Caco-2 (cell line): ENCODE measurements at regions not wholly inside any gene's neighbourhood (a gene's known extent, or its start where the extent isn't known, plus 50 kb on each side); places are given as distances from the start of the nearest gene placed in this dataset.

Experiments used
- BruUV-seq: library from RNA; stranded (reverse); fragments of 400-500 nt; replicated peaks from 2 replicates; lab custom pipeline; 2021; lab: Mats Ljungman, UMichigan
- CTCF ChIA-PET: fragments of 300-600 bp; sonication (Branson Sonifier 250); formaldehyde crosslinking; loops from one replicate; lab custom pipeline; 2022; ENCODE audit warnings: antibody characterized with exemption; lab: Charles Lee
- POLR2A ChIA-PET: fragments of 300-600 bp; sonication (Branson Sonifier 250); formaldehyde crosslinking; loops from one replicate; lab custom pipeline; 2022; ENCODE audit warnings: antibody characterized with exemption; lab: Charles Lee
- DNase-seq, 2 experiments: peaks; one replicate each; pipeline versions ENCODE4 v3.0.0 to v3.0.0-alpha.2; 2020 to 2022
- H3K27me3 ChIP-seq: replicated peaks from 2 replicates; pipeline ENCODE4 v1.6.0; 2011; ENCODE audit warnings: low read length; ENCODE audit not compliant: control insufficient read depth, insufficient read depth
- H3K36me3 ChIP-seq: 2 replicates; pipeline ENCODE4 v1.5.1; 2011; ENCODE audit warnings: low read length; ENCODE audit not compliant: control insufficient read depth, insufficient read depth
- H3K4me1 ChIP-seq: fragments of 250-450 bp; sonication (Bioruptor Pico); 2 replicates; pipeline ENCODE4 v1.5.1; 2020; ENCODE audit warnings: mild to moderate bottlenecking
- H3K4me3 ChIP-seq: 2 replicates; pipeline ENCODE4 v1.5.1; 2011; ENCODE audit warnings: low read depth, mild to moderate bottlenecking, control low read depth, low read length
- H3K9me3 ChIP-seq: fragments of 250-450 bp; sonication (Bioruptor Pico); 2 replicates; pipeline ENCODE4 v1.5.1; 2020; ENCODE audit warnings: mild to moderate bottlenecking, moderate library complexity
- H3K27ac Mint-ChIP-seq: one replicate; pipeline ENCODE4 v1.8.0; 2022; ENCODE audit warnings: mixed read lengths; ENCODE audit not compliant: unreplicated experiment
- H3K27me3 Mint-ChIP-seq: one replicate; pipeline ENCODE4 v1.8.0; 2022; ENCODE audit warnings: mixed read lengths; ENCODE audit not compliant: insufficient read depth, unreplicated experiment
- H3K36me3 Mint-ChIP-seq: one replicate; pipeline ENCODE4 v1.8.0; 2022; ENCODE audit warnings: mild to moderate bottlenecking, mixed read lengths; ENCODE audit not compliant: insufficient read depth, unreplicated experiment
- H3K4me1 Mint-ChIP-seq: one replicate; pipeline ENCODE4 v1.8.0; 2022; ENCODE audit warnings: low read depth, mixed read lengths; ENCODE audit not compliant: unreplicated experiment
- H3K4me3 Mint-ChIP-seq: one replicate; pipeline ENCODE4 v1.8.0; 2022; ENCODE audit warnings: mild to moderate bottlenecking, moderate library complexity, mixed read lengths; ENCODE audit not compliant: unreplicated experiment
- H3K9me3 Mint-ChIP-seq: one replicate; pipeline ENCODE4 v1.8.0; 2022; ENCODE audit warnings: mixed read lengths; ENCODE audit not compliant: unreplicated experiment
- CTCF ChIP-seq, 2 experiments: fragments of 200-600 bp in 1 of 2; IDR thresholded peaks; 1 replicate in 1 of 2; 2 replicates in 1 of 2; pipeline versions ENCODE4 v1.5.1 to v1.8.0; 2011 to 2022; ENCODE audit warnings: antibody characterized with exemption in 1 of 2, control low read depth in 1 of 2, inconsistent platforms in 1 of 2, low read depth in 1 of 2, low read length in 1 of 2, mild to moderate bottlenecking in 1 of 2, moderate library complexity in 1 of 2; ENCODE audit not compliant: insufficient read depth in 1 of 2, severe bottlenecking in 1 of 2, unreplicated experiment in 1 of 2
- intact Hi-C: fragments of 100-400 bp; cut with micrococcal nuclease; formaldehyde crosslinking; loops from one replicate; pipeline ENCODE4 v1.10.0; 2022; ENCODE audit not compliant: unreplicated experiment

- H3K4me1 ChIP-seq: no peaks in the 10 kb centered on the region
- H3K36me3 ChIP-seq: no peaks in the 10 kb centered on the region
- H3K4me3 ChIP-seq: no peak overlapping the region
- intact Hi-C loops: no loop called here
- H3K9me3 Mint-ChIP-seq: no peaks in the 10 kb centered on the region
- DNase-seq: no peak
- POLR2A ChIA-PET: interaction anchor here (0.5 kb wide), 1 partner anchor 196 kb away, joined by 4 read pairs; no protein-coding TSS in a partner anchor
- H3K27me3 Mint-ChIP-seq: peaks cover 18% of the 10 kb centered on the region
- H3K9me3 ChIP-seq: no peaks in the 10 kb centered on the region
- CTCF ChIA-PET: no interaction called here
- no peaks in the 10 kb centered on the region for H3K4me1 Mint-ChIP-seq
- no peak overlapping the region for H3K4me3 Mint-ChIP-seq
- H3K27ac Mint-ChIP-seq: no peak overlapping the region
- H3K36me3 Mint-ChIP-seq: no peaks in the 10 kb centered on the region
- TF ChIP-seq CTCF (IDR thresholded peaks at IDR 0.05; ENCODE audit: insufficient read depth in 1 of 2, low read depth in 1 of 2, low read length in 1 of 2, severe bottlenecking in 1 of 2, unreplicated experiment in 1 of 2): no peak
- no TSS peak for BruUV-seq
- H3K27me3 ChIP-seq: no peaks in the 10 kb centered on the region
These were observed 148.8 kb upstream of the OTX2 start for GRCh38 chr14:56959121-56959520.

- Mint-ChIP-seq H3K27me3 (peaks cover 21% of the 10 kb centered on the region), H3K9me3 (no peaks in the 10 kb centered on the region), H3K4me3 (no peak overlapping the region), H3K36me3 (no peaks in the 10 kb centered on the region), H3K27ac (no peak overlapping the region), H3K4me1 (no peaks in the 10 kb centered on the region)
- Histone ChIP-seq H3K9me3 (no peaks in the 10 kb centered on the region), H3K36me3 (no peaks in the 10 kb centered on the region), H3K27me3 (no peaks in the 10 kb centered on the region), H3K4me3 (no peak overlapping the region), H3K4me1 (no peaks in the 10 kb centered on the region)
- no peak for DNase-seq
- no TSS peak for BruUV-seq
- TF ChIP-seq CTCF (IDR thresholded peaks at IDR 0.05; ENCODE audit: insufficient read depth in 1 of 2, low read depth in 1 of 2, low read length in 1 of 2, severe bottlenecking in 1 of 2, unreplicated experiment in 1 of 2): no peak
- ChIA-PET POLR2A (no interaction called here), CTCF (no interaction called here)
- intact Hi-C loops: no loop called here
These were observed 145.9 kb upstream of the OTX2 start for GRCh38 chr14:56956182-56956581.

GRCh38 chr14:56955745-56956144 lies 145.5 kb upstream of the OTX2 start:
- no peak for TF ChIP-seq CTCF (IDR thresholded peaks at IDR 0.05; ENCODE audit: insufficient read depth in 1 of 2, low read depth in 1 of 2, low read length in 1 of 2, severe bottlenecking in 1 of 2, unreplicated experiment in 1 of 2)
- Mint-ChIP-seq H3K9me3 (no peaks in the 10 kb centered on the region), H3K4me3 (no peak overlapping the region), H3K36me3 (no peaks in the 10 kb centered on the region), H3K27me3 (peaks cover 22% of the 10 kb centered on the region), H3K27ac (no peak overlapping the region), H3K4me1 (no peaks in the 10 kb centered on the region)
- ChIA-PET CTCF (no interaction called here), POLR2A (no interaction called here)
- no peak for DNase-seq
- H3K27me3 ChIP-seq: no peaks in the 10 kb centered on the region
- no peak overlapping the region for H3K4me3 ChIP-seq
- BruUV-seq: no TSS peak
- no peaks in the 10 kb centered on the region for H3K4me1 ChIP-seq
- no peaks in the 10 kb centered on the region for H3K9me3 ChIP-seq
- no peaks in the 10 kb centered on the region for H3K36me3 ChIP-seq
- intact Hi-C loops: no loop called here
